Heart left ventricle (tissue), 16 donors: ENCODE measurements at regions not wholly inside any gene's neighbourhood (a gene's known extent, or its start where the extent isn't known, plus 50 kb on each side); places are given as distances from the start of the nearest gene placed in this dataset.

ENCODE experiments used
- ATAC-seq, 4 donors: fragments of 200-7000 bp; cut with Tn5 transposase; one replicate each; pipeline ENCODE4 v1.9.1; 2020 to 2022; ENCODE audit warnings: moderate library complexity in 4 of 4, mild to moderate bottlenecking in 3 of 4, moderate number of reproducible peaks in 1 of 4
- DNase-seq, 5 donors: peaks; one replicate each; pipeline ENCODE4 v3.0.0-alpha.2; 2020
- H3K27ac ChIP-seq, 12 donors: fragments of 200-600 bp; sonication (generic) in 4 of 12; one replicate each; pipeline versions ENCODE4 v1.5.0 to v1.8.0; 2016 to 2022; ENCODE audit warnings: mild to moderate bottlenecking in 2 of 12
- H3K27me3 ChIP-seq, 9 donors: fragments of 200-600 bp; sonication (generic) in 2 of 9; one replicate each; pipeline versions ENCODE4 v1.5.1 to v1.8.0; 2016 to 2022; ENCODE audit warnings: mild to moderate bottlenecking in 3 of 9
- H3K36me3 ChIP-seq, 9 donors: fragments of 200-600 bp; sonication (generic) in 2 of 9; one replicate each; pipeline versions ENCODE4 v1.5.0 to v1.8.0; 2018 to 2022; ENCODE audit warnings: mild to moderate bottlenecking in 2 of 9
- H3K4me1 ChIP-seq, 12 donors: fragments of 200-600 bp; sonication (generic) in 4 of 12; one replicate each; pipeline versions ENCODE4 v1.5.0 to v1.8.0; 2016 to 2022; ENCODE audit warnings: mild to moderate bottlenecking in 3 of 12
- H3K4me3 ChIP-seq, 12 donors: fragments of 200-600 bp; sonication (generic) in 4 of 12; one replicate each; pipeline versions ENCODE4 v1.5.0 to v1.8.0; 2017 to 2022; ENCODE audit warnings: mild to moderate bottlenecking in 9 of 12, moderate library complexity in 4 of 12
- H3K9me3 ChIP-seq, 12 donors: fragments of 200-600 bp; sonication (generic) in 4 of 12; one replicate each; pipeline versions ENCODE4 v1.5.0 to v1.8.0; 2016 to 2022; ENCODE audit warnings: mild to moderate bottlenecking in 1 of 12
- CTCF ChIP-seq, 12 donors: fragments of 200-600 bp; sonication (generic) in 4 of 12; IDR thresholded peaks; one replicate each; pipeline versions ENCODE4 v1.5.0 to v1.8.0; 2018 to 2022; ENCODE audit warnings: antibody characterized with exemption in 12 of 12, mild to moderate bottlenecking in 5 of 12
- POLR2A ChIP-seq, 2 donors: fragments of 450-650 bp; IDR thresholded peaks; one replicate each; pipeline ENCODE4 v1.6.1; 2017; ENCODE audit warnings: antibody characterized with exemption in 2 of 2, mild to moderate bottlenecking in 2 of 2, moderate library complexity in 2 of 2
- WGBS, 4 donors: extraction: QIAGEN DNeasy Blood & Tissue Kit in 2 of 4; methylation state at CpG; one replicate each; pipeline versions ENCODE4 v1.1.5 to v1.1.7; 2013 to 2018; 5-methylcytosine and 5-hydroxymethylcytosine counted together
- intact Hi-C, 10 donors: fragments of 100-400 bp; cut with DNase I; formaldehyde crosslinking; loops; one replicate each; pipeline versions ENCODE4 v1.11.1 to v1.14.2; 2022
- donor health status: ischemic (EF 13 %, LVEDD 7.1; RV severe dilation, severe dysfunction).
- donor health status: healthy with polysubstance abuse.
- donor health status: DM: no; HTN: yes; CAD: no.
- donor health status: DM: no; HTN: no; CAD: no.
- donor health status: ischemic (EF 25% LVEDD 6.9; RV normal size, moderate dysfunction).
- donor health status: ischemic (EF 25% LVEDD 5.7; RV mildly dilated, moderate dysfunction).
- donor health status: healthy.
- donor health status: DM: yes; HTN: yes; CAD: no.
- donor health status: ischemic (EF 35%, LVEDD 5.7; RV mildly dilated, moderate dysfunction).
- donor health status: nonischemic (EF 11% LVEDD 7.7; RV severe dilation, severe dysfunction).
- donor health status: DM: yes; HTN: yes; CAD: no.
- donor health status: PGD.
- donor health status: ischemic (EF 29% LVEDD 5.4; RV normal size, mild dysfunction).
- donor health status: nonischemic (EF 23%, LVEDD 6.1; RV moderate dilation, normal function).

- WGBS, 4 donors = 93 to 96% (median 95%) methylated on average over 2 of the region's 2 CpGs
- ATAC-seq = no peak
- TF ChIP-seq POLR2A (IDR thresholded peaks at IDR 0.05) = no peak
- no peak for TF ChIP-seq CTCF (IDR thresholded peaks at IDR 0.05)
- Histone ChIP-seq H3K9me3 (peaks cover 0 to 12% (median 3%) of the 10 kb centered on the region in 12 donors), H3K27ac (no peak overlapping the region), H3K4me3 (no peak overlapping the region), H3K4me1 (peaks cover 0 to 17% (median 6%) of the 10 kb centered on the region in 12 donors), H3K27me3 (no peaks in the 10 kb centered on the region), H3K36me3 (no peaks in the 10 kb centered on the region)
- intact Hi-C loops = loop anchor here in 2 of 10 donors (5.0 to 10.0 kb wide), 2 partner anchors 39 to 62 kb away; no protein-coding TSS in a partner anchor
- no peak for DNase-seq
Measured at GRCh38 chr9:13613296-13613695, 333.8 kb upstream of the MPDZ start.

- H3K4me3 ChIP-seq = peak overlapping the region in 9 of 12 donors; percentile 4 to 40 (median 26)
- intact Hi-C loops = loop anchor here in 4 of 10 donors (5.0 to 10.0 kb wide), 6 partner anchors 44 to 79 kb away; no protein-coding TSS in a partner anchor
- H3K27ac ChIP-seq = peak overlapping the region; percentile 59 to 91 (median 82)
- no peak for DNase-seq
- peaks cover 0 to 12% (median 3%) of the 10 kb centered on the region in 12 donors for H3K9me3 ChIP-seq
- ATAC-seq = peak in 2 of 4 donors; percentile 13 to 31
- peaks cover 0 to 48% (median 34%) of the 10 kb centered on the region in 12 donors for H3K4me1 ChIP-seq
- no peak for TF ChIP-seq POLR2A (IDR thresholded peaks at IDR 0.05)
- no peak for TF ChIP-seq CTCF (IDR thresholded peaks at IDR 0.05)
- no peaks in the 10 kb centered on the region for H3K36me3 ChIP-seq
- WGBS, 4 donors = 26 to 34% (median 27%) methylated on average over 6 of the region's 6 CpGs
- H3K27me3 ChIP-seq = no peaks in the 10 kb centered on the region
Measured at GRCh38 chr9:13608451-13608850, 329.0 kb upstream of the MPDZ start.

- no peaks in the 10 kb centered on the region for H3K27me3 ChIP-seq
- TF ChIP-seq POLR2A (IDR thresholded peaks at IDR 0.05) (no peak), CTCF (IDR thresholded peaks at IDR 0.05) (no peak)
- DNase-seq = peak in 3 of 5 donors; percentile 34 to 56 (median 55)
- peak; percentile 83 to 93 (median 90) for ATAC-seq
- WGBS, 4 donors = 11 to 16% (median 14%) methylated on average over 6 of the region's 6 CpGs
- H3K4me3 ChIP-seq = peak overlapping the region in 9 of 12 donors; percentile 4 to 40 (median 26)
- peaks cover 0 to 48% (median 34%) of the 10 kb centered on the region in 12 donors for H3K4me1 ChIP-seq
- intact Hi-C loops = loop anchor here in 4 of 10 donors (5.0 to 10.0 kb wide), 6 partner anchors 45 to 80 kb away; no protein-coding TSS in a partner anchor
- H3K36me3 ChIP-seq = no peaks in the 10 kb centered on the region
- peaks cover 0 to 12% (median 3%) of the 10 kb centered on the region in 12 donors for H3K9me3 ChIP-seq
- peak overlapping the region; percentile 59 to 91 (median 82) for H3K27ac ChIP-seq
Measured at GRCh38 chr9:13607481-13608441, 328.3 kb upstream of the MPDZ start.

- Histone ChIP-seq H3K4me1 (peaks cover 0 to 48% (median 34%) of the 10 kb centered on the region in 12 donors), H3K4me3 (no peak overlapping the region), H3K27ac (peak overlapping the region; percentile 59 to 91 (median 82)), H3K36me3 (no peaks in the 10 kb centered on the region), H3K9me3 (peaks cover 0 to 16% (median 2%) of the 10 kb centered on the region in 12 donors), H3K27me3 (no peaks in the 10 kb centered on the region)
- TF ChIP-seq CTCF (IDR thresholded peaks at IDR 0.05) = no peak
- no peak for TF ChIP-seq POLR2A (IDR thresholded peaks at IDR 0.05)
- WGBS, 4 donors = 22 to 31% (median 22%) methylated on average over 5 of the region's 5 CpGs
- intact Hi-C loops = loop anchor here in 4 of 10 donors (5.0 to 10.0 kb wide), 6 partner anchors 46 to 81 kb away; no protein-coding TSS in a partner anchor
- DNase-seq (no peak), ATAC-seq (peak in 2 of 4 donors; percentile 29 to 59)
Measured at GRCh38 chr9:13606586-13606985, 327.1 kb upstream of the MPDZ start.
